HEK293 (cell line): ENCODE measurements at regions not wholly inside any gene's neighbourhood (a gene's known extent, or its start where the extent isn't known, plus 50 kb on each side); places are given as distances from the start of the nearest gene placed in this dataset.

Source experiments
- CTCF ChIA-PET: fragments of 350-600 bp; formaldehyde crosslinking; extraction: SDS; loops from one replicate; lab custom pipeline; 2021; ENCODE audit warnings: antibody characterized with exemption; lab: Yijun Ruan, JAX
- POLR2A ChIA-PET: fragments of 300-600 bp; formaldehyde crosslinking; extraction: SDS; loops from one replicate; lab custom pipeline; 2020; ENCODE audit warnings: antibody characterized with exemption, inconsistent platforms; lab: Yijun Ruan, JAX
- H3K27ac ChIP-seq: fragments of 200-500 bp; sonication (Bioruptor generic); 2 replicates; pipeline ENCODE4 v1.5.1; 2014; ENCODE audit warnings: low read depth, low read length, control low read depth, inconsistent platforms; ENCODE audit errors: extremely low read depth
- H3K36me3 ChIP-seq, 2 experiments: fragments of 200-500 bp in 1 of 2; sonication (Bioruptor generic) in 1 of 2; 1 replicate in 1 of 2; 2 replicates in 1 of 2; pipeline ENCODE4 v1.5.1; 2014 to 2017; ENCODE audit warnings: inconsistent platforms in 2 of 2, low read length in 2 of 2; ENCODE audit not compliant: control insufficient read depth in 2 of 2, insufficient read depth in 1 of 2
- H3K4me1 ChIP-seq: fragments of 200-500 bp; sonication (Bioruptor generic); 2 replicates; pipeline ENCODE4 v1.5.1; 2014; ENCODE audit warnings: mild to moderate bottlenecking, low read length, inconsistent platforms; ENCODE audit not compliant: control insufficient read depth, insufficient read depth
- H3K4me3 ChIP-seq: 2 replicates; pipeline ENCODE4 v1.5.1; 2011; ENCODE audit warnings: low read depth, mild to moderate bottlenecking, control low read depth, low read length, moderate library complexity
- H3K9me3 ChIP-seq: fragments of 200-500 bp; sonication (Bioruptor generic); 2 replicates; pipeline ENCODE4 v1.5.1; 2014; ENCODE audit warnings: low read depth, low read length, inconsistent platforms; ENCODE audit not compliant: control insufficient read depth, insufficient read depth
- AEBP2 ChIP-seq: fragments of 450-650 bp; formaldehyde crosslinking; IDR thresholded peaks from 2 replicates; pipeline ENCODE4 v1.5.1; 2016; ENCODE audit warnings: missing biosample characterization, missing genetic modification characterization, borderline replicate concordance
- CTCF ChIP-seq: fragments of 450-650 bp; formaldehyde crosslinking; IDR thresholded peaks from 2 replicates; pipeline ENCODE4 v1.5.1; 2016; ENCODE audit warnings: missing biosample characterization, missing genetic modification characterization
- KLF17 ChIP-seq: fragments of 450-650 bp; formaldehyde crosslinking; IDR thresholded peaks from 2 replicates; pipeline ENCODE4 v1.5.1; 2016; ENCODE audit warnings: missing biosample characterization, missing genetic modification characterization
- SP2 ChIP-seq: fragments of 450-650 bp; formaldehyde crosslinking; IDR thresholded peaks from 2 replicates; pipeline ENCODE4 v1.5.1; 2016; ENCODE audit warnings: missing biosample characterization, missing genetic modification characterization
- TRIM28 ChIP-seq: IDR thresholded peaks from 2 replicates; pipeline ENCODE4 v1.6.1; 2011; ENCODE audit warnings: low read length, control low read depth, borderline replicate concordance
- TSHZ1 ChIP-seq: fragments of 450-650 bp; formaldehyde crosslinking; IDR thresholded peaks from 2 replicates; pipeline ENCODE4 v1.5.1; 2016; ENCODE audit warnings: missing biosample characterization, missing genetic modification characterization, borderline replicate concordance
- ZFHX2 ChIP-seq: fragments of 450-650 bp; formaldehyde crosslinking; conservative IDR thresholded peaks from 2 replicates; pipeline ENCODE4 v1.5.1; 2016; ENCODE audit warnings: missing biosample characterization, missing genetic modification characterization
- ZNF133 ChIP-seq: fragments of 450-650 bp; formaldehyde crosslinking; IDR thresholded peaks from 2 replicates; pipeline ENCODE4 v1.5.1; 2016; ENCODE audit warnings: missing biosample characterization, missing genetic modification characterization
- ZNF202 ChIP-seq: fragments of 450-650 bp; formaldehyde crosslinking; IDR thresholded peaks from 2 replicates; pipeline ENCODE4 v1.5.1; 2016; ENCODE audit warnings: missing biosample characterization, missing genetic modification characterization, borderline replicate concordance
- ZNF555 ChIP-seq: fragments of 450-650 bp; formaldehyde crosslinking; conservative IDR thresholded peaks from 2 replicates; pipeline ENCODE4 v1.5.1; 2017; ENCODE audit warnings: missing biosample characterization, mild to moderate bottlenecking, missing genetic modification characterization, inconsistent platforms
- ZNF830 ChIP-seq: fragments of 450-650 bp; IDR thresholded peaks from 2 replicates; pipeline ENCODE4 v1.5.0; 2018; ENCODE audit warnings: missing biosample characterization, missing genetic modification characterization, low read depth, mild to moderate bottlenecking, moderate library complexity
- ZSCAN5A ChIP-seq: fragments of 450-650 bp; formaldehyde crosslinking; IDR thresholded peaks from 2 replicates; pipeline ENCODE4 v1.5.1; 2016; ENCODE audit warnings: missing biosample characterization, missing genetic modification characterization

- CTCF ChIA-PET = interaction anchor here (0.7 to 2.3 kb wide), 7 partner anchors 10 to 407 kb away, joined by 3 to 8 read pairs (median 3); no protein-coding TSS in a partner anchor
These were observed 468.1 kb downstream of the PTPRU start for GRCh38 chr1:29704430-29704829.

GRCh38 chr1:29703596-29704370 is 467.5 kb downstream of the PTPRU start:
- ChIA-PET POLR2A (no interaction called here), CTCF (interaction anchor here (0.6 to 2.3 kb wide), 24 partner anchors 8 to 661 kb away, joined by 3 to 8 read pairs (median 3); no protein-coding TSS in a partner anchor)
- H3K9me3 ChIP-seq = no peaks in the 10 kb centered on the region
- H3K36me3 ChIP-seq = no peaks in the 10 kb centered on the region
- H3K27ac ChIP-seq = no peak overlapping the region
- H3K4me3 ChIP-seq = no peak overlapping the region
- H3K4me1 ChIP-seq = peaks cover under 1% of the 10 kb centered on the region; the same call in 1 of the 2 replicates
- TF ChIP-seq CTCF (tag by site-specific recombination) (peak; percentile 54; the same call in 1 of the 2 replicates), ZNF202 (no peak)

More at GRCh38 chr1:29704430-29704829, 468.1 kb downstream of the PTPRU start:
- Histone ChIP-seq H3K9me3 (no peaks in the 10 kb centered on the region), H3K4me1 (peaks cover 3% of the 10 kb centered on the region; the same call in 1 of the 2 replicates), H3K4me3 (no peak overlapping the region), H3K36me3 (no peaks in the 10 kb centered on the region), H3K27ac (no peak overlapping the region)
- TF ChIP-seq ZFHX2 (tag by site-specific recombination) = peak; percentile 26; the same call in 1 of the 2 replicates
- no peak for TF ChIP-seq TSHZ1 (tag by site-specific recombination)
- no peak for TF ChIP-seq KLF17
- TF ChIP-seq ZNF830 (tag by site-specific recombination) = no peak
- POLR2A ChIA-PET = no interaction called here

GRCh38 chr1:29700491-29700890 is 464.2 kb downstream of the PTPRU start:
- Histone ChIP-seq H3K9me3 (no peaks in the 10 kb centered on the region), H3K4me1 (no peaks in the 10 kb centered on the region), H3K4me3 (no peak overlapping the region), H3K27ac (no peak overlapping the region), H3K36me3 (no peaks in the 10 kb centered on the region)
- POLR2A ChIA-PET = no interaction called here
- TF ChIP-seq ZNF555 (tag by site-specific recombination) = no peak
- TF ChIP-seq TRIM28 = no peak
- no peak for TF ChIP-seq ZSCAN5A
- TF ChIP-seq ZNF133 (tag by site-specific recombination) = no peak
- TF ChIP-seq SP2 = no peak
- TF ChIP-seq AEBP2 = no peak
- CTCF ChIA-PET = interaction anchor here (0.7 to 1.1 kb wide), 2 partner anchors 8 to 93 kb away, joined by 3 read pairs; no protein-coding TSS in a partner anchor
